Spleen (tissue), 11 donors: ENCODE measurements at regions not wholly inside any gene's neighbourhood (a gene's known extent, or its start where the extent isn't known, plus 50 kb on each side); places are given as distances from the start of the nearest gene placed in this dataset.

Source experiments
- DNase-seq: peaks from one replicate; pipeline ENCODE4 v3.0.0-alpha.2; 2020
- H3K27ac ChIP-seq, 8 donors: fragments of 200-600 bp; sonication (generic) in 7 of 8; 1 replicate in 4 of 8; 2 replicates in 4 of 8; pipeline versions ENCODE4 v1.5.0 to v1.8.0; 2016 to 2021; ENCODE audit warnings: inconsistent platforms in 4 of 8, mild to moderate bottlenecking in 4 of 8, moderate library complexity in 1 of 8
- H3K27me3 ChIP-seq, 7 donors: fragments of 200-600 bp; sonication (generic) in 6 of 7; replicated peaks in 1 of 7; 1 replicate in 4 of 7; 2 replicates in 3 of 7; pipeline versions ENCODE4 v1.5.0 to v1.8.0; 2016 to 2021; ENCODE audit warnings: inconsistent platforms in 3 of 7, mild to moderate bottlenecking in 1 of 7
- H3K36me3 ChIP-seq, 6 donors: fragments of 200-600 bp; sonication (generic) in 5 of 6; 1 replicate in 4 of 6; 2 replicates in 2 of 6; pipeline versions ENCODE4 v1.5.0 to v1.8.0; 2016 to 2021; ENCODE audit warnings: inconsistent platforms in 2 of 6
- H3K4me1 ChIP-seq, 6 donors: fragments of 200-600 bp; sonication (generic) in 5 of 6; 1 replicate in 3 of 6; 2 replicates in 3 of 6; pipeline versions ENCODE4 v1.5.0 to v1.8.0; 2016 to 2021; ENCODE audit warnings: inconsistent platforms in 3 of 6
- H3K4me3 ChIP-seq, 8 donors: fragments of 200-600 bp; sonication (generic) in 7 of 8; 1 replicate in 4 of 8; 2 replicates in 4 of 8; pipeline versions ENCODE4 v1.5.0 to v1.8.0; 2016 to 2021; ENCODE audit warnings: inconsistent platforms in 4 of 8, mild to moderate bottlenecking in 4 of 8, moderate library complexity in 2 of 8
- H3K9me3 ChIP-seq, 8 donors: fragments of 200-600 bp; sonication (generic) in 7 of 8; 1 replicate in 4 of 8; 2 replicates in 4 of 8; pipeline versions ENCODE4 v1.5.0 to v1.8.0; 2016 to 2021; ENCODE audit warnings: inconsistent platforms in 4 of 8
- CTCF ChIP-seq, 11 experiments: fragments of 200-600 bp in 7 of 11; fragments of 450-650 bp in 4 of 11; sonication (generic) in 4 of 11; IDR thresholded peaks in 8 of 11; conservative IDR thresholded peaks in 3 of 11; 1 replicate in 7 of 11; 2 replicates in 4 of 11; pipeline versions ENCODE4 v1.4.0 to v1.8.0; 2016 to 2021; ENCODE audit warnings: antibody characterized with exemption in 11 of 11, inconsistent platforms in 4 of 11, mild to moderate bottlenecking in 1 of 11
- POLR2A ChIP-seq, 3 donors: fragments of 450-650 bp; IDR thresholded peaks; one replicate each; pipeline ENCODE4 v1.5.1; 2017; ENCODE audit warnings: antibody characterized with exemption in 3 of 3, mild to moderate bottlenecking in 1 of 3
- POLR2AphosphoS5 ChIP-seq, 3 donors: sonication (generic); formaldehyde crosslinking; IDR thresholded peaks; one replicate each; pipeline ENCODE4 v1.5.1; 2017; ENCODE audit warnings: antibody characterized with exemption in 3 of 3
- WGBS, 5 donors: extraction: QIAGEN DNeasy Blood & Tissue Kit in 3 of 5; methylation state at CpG; one replicate each; pipeline versions ENCODE4 v1.1.5 to v1.1.7; 2013 to 2018; 5-methylcytosine and 5-hydroxymethylcytosine counted together
- intact Hi-C: fragments of 100-400 bp; cut with DNase I; formaldehyde crosslinking; loops from one replicate; pipeline ENCODE4 v1.15.0; 2023; ENCODE audit warnings: low total_unique reads
- donor health status: healthy with polysubstance abuse.
- donor health status: DM: no; HTN: no; CAD: no; lungs with moderate emphysema.
- donor health status: DM: no; HTN: no; CAD: no.
- donor health status: Bipolar disorder and iron deficiency.
- donor health status: healthy.
- donor health status: DM: no; HTN: no; CAD: no.
- donor health status: DM: yes; HTN: yes; CAD: no.

- H3K27me3 ChIP-seq = no peaks in the 10 kb centered on the region
- intact Hi-C loops = no loop called here
- no peak overlapping the region for H3K27ac ChIP-seq
- no peaks in the 10 kb centered on the region for H3K36me3 ChIP-seq
- H3K4me3 ChIP-seq = no peak overlapping the region
- no peak for DNase-seq
- 82 to 93% (median 87%) methylated on average over 2 of the region's 2 CpGs for WGBS, 5 donors
- TF ChIP-seq CTCF (IDR thresholded peaks at IDR 0.05 in 8 of 11, conservative IDR thresholded peaks at IDR 0.05 in 3 of 11) (no peak), POLR2AphosphoS5 (IDR thresholded peaks at IDR 0.05) (no peak), POLR2A (IDR thresholded peaks at IDR 0.05) (no peak)
- H3K4me1 ChIP-seq = no peaks in the 10 kb centered on the region
- H3K9me3 ChIP-seq = no peaks in the 10 kb centered on the region
Observed at GRCh38 chr18:44286049-44286448, 394.6 kb upstream of the SETBP1 start.

- 72 to 84% (median 78%) methylated on average over 4 of the region's 4 CpGs for WGBS, 5 donors
- no peaks in the 10 kb centered on the region for H3K27me3 ChIP-seq
- H3K36me3 ChIP-seq = no peaks in the 10 kb centered on the region
- no peak for TF ChIP-seq POLR2A (IDR thresholded peaks at IDR 0.05)
- TF ChIP-seq CTCF (IDR thresholded peaks at IDR 0.05 in 8 of 11, conservative IDR thresholded peaks at IDR 0.05 in 3 of 11) = no peak
- TF ChIP-seq POLR2AphosphoS5 (IDR thresholded peaks at IDR 0.05) = no peak
- intact Hi-C loops = no loop called here
- DNase-seq = no peak
- no peaks in the 10 kb centered on the region for H3K9me3 ChIP-seq
- H3K27ac ChIP-seq = no peak overlapping the region
- H3K4me1 ChIP-seq = no peaks in the 10 kb centered on the region
- H3K4me3 ChIP-seq = no peak overlapping the region
Observed at GRCh38 chr18:44290366-44290977, 390.2 kb upstream of the SETBP1 start.

- intact Hi-C loops = no loop called here
- H3K9me3 ChIP-seq = peaks cover 0 to 8% (median 2%) of the 10 kb centered on the region in 8 donors
- TF ChIP-seq POLR2AphosphoS5 (IDR thresholded peaks at IDR 0.05) (no peak), CTCF (IDR thresholded peaks at IDR 0.05 in 8 of 11, conservative IDR thresholded peaks at IDR 0.05 in 3 of 11) (no peak), POLR2A (IDR thresholded peaks at IDR 0.05) (no peak)
- H3K4me3 ChIP-seq = no peak overlapping the region
- H3K36me3 ChIP-seq = no peaks in the 10 kb centered on the region
- no peak for DNase-seq
- no peaks in the 10 kb centered on the region for H3K27me3 ChIP-seq
- H3K4me1 ChIP-seq = no peaks in the 10 kb centered on the region
- no peak overlapping the region for H3K27ac ChIP-seq
Observed at GRCh38 chr18:44298566-44298965, 382.1 kb upstream of the SETBP1 start.

- Histone ChIP-seq H3K27me3 (no peaks in the 10 kb centered on the region), H3K4me1 (no peaks in the 10 kb centered on the region), H3K9me3 (peaks cover 0 to 14% (median 5%) of the 10 kb centered on the region in 8 donors), H3K4me3 (no peak overlapping the region), H3K36me3 (no peaks in the 10 kb centered on the region), H3K27ac (no peak overlapping the region)
- no peak for DNase-seq
- TF ChIP-seq POLR2A (IDR thresholded peaks at IDR 0.05) (no peak), CTCF (IDR thresholded peaks at IDR 0.05 in 8 of 11, conservative IDR thresholded peaks at IDR 0.05 in 3 of 11) (no peak), POLR2AphosphoS5 (IDR thresholded peaks at IDR 0.05) (no peak)
- WGBS, 5 donors = 80 to 91% (median 88%) methylated on average over 2 of the region's 2 CpGs
- intact Hi-C loops = no loop called here
Observed at GRCh38 chr18:44309185-44309584, 371.5 kb upstream of the SETBP1 start.
